NB4 (cell line): ENCODE measurements at regions not wholly inside any gene's neighbourhood (a gene's known extent, or its start where the extent isn't known, plus 50 kb on each side); places are given as distances from the start of the nearest gene placed in this dataset.

Experiments
- DNase-seq: peaks from one replicate; pipeline ENCODE4 v3.0.0; 2010; ENCODE audit warnings: low read depth
- H3K4me3 ChIP-seq: one replicate; pipeline ENCODE4 v1.5.1; 2011; ENCODE audit warnings: mild to moderate bottlenecking, low read depth, low read length, moderate library complexity
- MAX ChIP-seq: IDR thresholded peaks from 2 replicates; pipeline ENCODE4 v1.6.1; 2011; ENCODE audit warnings: low read depth, low read length
- MYC ChIP-seq: IDR thresholded peaks from 2 replicates; pipeline ENCODE4 v1.6.1; 2011; ENCODE audit warnings: low read depth, low read length
- POLR2A ChIP-seq: IDR thresholded peaks from 2 replicates; pipeline ENCODE4 v1.6.1; 2011; ENCODE audit warnings: mild to moderate bottlenecking; ENCODE audit not compliant: insufficient read length; ENCODE audit errors: extremely low read depth
- TF ChIP-seq, protein P1 (sequence below): IDR thresholded peaks from one replicate; pipeline ENCODE4 v1.5.1; 2012; ENCODE audit warnings: low read depth, low read length

DNA sequence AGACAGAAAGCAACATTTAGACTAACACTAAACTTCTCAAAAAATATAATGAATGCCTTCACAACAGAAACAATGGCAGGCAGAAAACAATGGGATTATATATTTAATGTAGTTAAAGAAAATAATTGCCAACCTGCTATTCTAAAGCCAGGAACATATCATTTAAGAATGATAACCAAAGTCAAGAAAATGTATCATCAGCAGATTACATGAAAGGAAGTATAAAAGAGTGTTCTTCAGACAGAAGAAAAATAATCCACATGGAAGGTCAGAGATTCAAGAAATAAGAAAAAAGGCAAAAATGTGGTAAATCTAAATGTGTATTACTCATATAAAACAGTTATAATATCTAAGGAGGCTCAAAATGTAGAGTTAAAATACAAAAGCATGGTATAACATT, 98.1 kb downstream of the CYP26A1 start:
- no peak overlapping the region for H3K4me3 ChIP-seq
- TF ChIP-seq MAX = no peak
- DNase-seq = no peak

GRCh38 chr10:93173967-93174845, 100.5 kb downstream of the CYP26A1 start:
- no peak for TF ChIP-seq MAX
- TF ChIP-seq, protein P1, sequence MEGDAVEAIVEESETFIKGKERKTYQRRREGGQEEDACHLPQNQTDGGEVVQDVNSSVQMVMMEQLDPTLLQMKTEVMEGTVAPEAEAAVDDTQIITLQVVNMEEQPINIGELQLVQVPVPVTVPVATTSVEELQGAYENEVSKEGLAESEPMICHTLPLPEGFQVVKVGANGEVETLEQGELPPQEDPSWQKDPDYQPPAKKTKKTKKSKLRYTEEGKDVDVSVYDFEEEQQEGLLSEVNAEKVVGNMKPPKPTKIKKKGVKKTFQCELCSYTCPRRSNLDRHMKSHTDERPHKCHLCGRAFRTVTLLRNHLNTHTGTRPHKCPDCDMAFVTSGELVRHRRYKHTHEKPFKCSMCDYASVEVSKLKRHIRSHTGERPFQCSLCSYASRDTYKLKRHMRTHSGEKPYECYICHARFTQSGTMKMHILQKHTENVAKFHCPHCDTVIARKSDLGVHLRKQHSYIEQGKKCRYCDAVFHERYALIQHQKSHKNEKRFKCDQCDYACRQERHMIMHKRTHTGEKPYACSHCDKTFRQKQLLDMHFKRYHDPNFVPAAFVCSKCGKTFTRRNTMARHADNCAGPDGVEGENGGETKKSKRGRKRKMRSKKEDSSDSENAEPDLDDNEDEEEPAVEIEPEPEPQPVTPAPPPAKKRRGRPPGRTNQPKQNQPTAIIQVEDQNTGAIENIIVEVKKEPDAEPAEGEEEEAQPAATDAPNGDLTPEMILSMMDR = no peak

GRCh38 chr10:93175490-93175889, 101.8 kb downstream of the CYP26A1 start:
- TF ChIP-seq MYC (no peak), POLR2A (no peak), MAX (no peak)
- TF ChIP-seq, protein P1 = no peak
- no peak for DNase-seq
- H3K4me3 ChIP-seq = no peak overlapping the region

More at GRCh38 chr10:93173967-93174845, 100.5 kb downstream of the CYP26A1 start:
- no peak for DNase-seq
- no peak overlapping the region for H3K4me3 ChIP-seq

- no peak overlapping the region for H3K4me3 ChIP-seq
- TF ChIP-seq MYC = no peak
- TF ChIP-seq, protein P1 = no peak
- no peak for TF ChIP-seq MAX
- TF ChIP-seq POLR2A = no peak
- DNase-seq = no peak
These were observed 103.8 kb downstream of the CYP26A1 start for GRCh38 chr10:93177511-93177910.

DNA sequence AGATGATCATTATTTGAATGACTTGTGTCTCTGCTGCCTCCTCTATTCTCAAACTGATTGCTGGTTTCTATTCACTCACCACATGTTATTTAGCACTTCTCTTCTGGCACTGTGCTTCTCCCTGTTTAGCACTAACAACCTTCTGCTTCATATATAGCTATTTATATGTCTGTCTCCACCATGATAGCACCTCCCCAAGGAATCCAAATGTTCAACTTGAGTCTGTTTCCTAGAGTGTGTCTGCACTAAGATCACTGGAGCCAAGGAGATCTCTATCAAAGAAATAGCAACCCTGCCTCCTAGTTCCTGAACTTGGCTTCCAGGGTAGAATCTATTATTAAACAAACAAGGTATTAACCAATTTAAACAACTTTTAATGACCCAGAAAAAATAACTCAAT, 104.5 kb downstream of the CYP26A1 start:
- TF ChIP-seq, protein P1 = no peak
- no peak for TF ChIP-seq POLR2A
- no peak for TF ChIP-seq MAX
- TF ChIP-seq MYC = no peak
- no peak overlapping the region for H3K4me3 ChIP-seq
- no peak for DNase-seq

- DNase-seq = no peak
- TF ChIP-seq MAX (no peak), MYC (no peak), POLR2A (no peak)
- TF ChIP-seq, protein P1 = no peak
- no peak overlapping the region for H3K4me3 ChIP-seq
These were observed 106.8 kb downstream of the CYP26A1 start for GRCh38 chr10:93180482-93180931.
